Endothelial cell of umbilical vein (primary cell): ENCODE measurements at regions not wholly inside any gene's neighbourhood (a gene's known extent, or its start where the extent isn't known, plus 50 kb on each side); places are given as distances from the start of the nearest gene placed in this dataset.

Experiments
- BruUV-seq: library from RNA; stranded (reverse); fragments of 400-500 nt; replicated peaks from 2 replicates; lab custom pipeline; 2021; lab: Mats Ljungman, UMichigan
- CTCF ChIA-PET: fragments of 300-600, 350-600 bp; sonication (Branson Sonifier 250); formaldehyde crosslinking; loops from one replicate; lab custom pipeline; 2021; ENCODE audit warnings: antibody characterized with exemption, inconsistent platforms; lab: Charles Lee
- POLR2A ChIA-PET: fragments of 300-600, 350-600 bp; sonication (Branson Sonifier 250); formaldehyde crosslinking; loops from one replicate; lab custom pipeline; 2021; ENCODE audit warnings: antibody characterized with exemption, inconsistent platforms; lab: Charles Lee
- DNase-seq: peaks from one replicate; pipeline ENCODE4 v3.0.0-alpha.2; 2011; ENCODE audit warnings: low read depth, low spot score
- FAIRE-seq: peaks from 2 replicates; lab custom pipeline; 2011; peaks lifted over from hg19 to GRCh38; lab: Jason Lieb, UNC
- H2AFZ ChIP-seq: 2 replicates; pipeline ENCODE4 v1.6.0; 2012; ENCODE audit warnings: low read depth, low read length, control low read depth, inconsistent platforms
- H3K27ac ChIP-seq: 2 replicates; pipeline ENCODE4 v1.5.1; 2011; ENCODE audit warnings: low read depth, mild to moderate bottlenecking, control low read depth, low read length, moderate library complexity; ENCODE audit not compliant: insufficient read depth
- H3K27me3 ChIP-seq, 2 experiments: 2 replicates each; pipeline versions ENCODE4 v1.6.0 to v1.6.1; 2011; ENCODE audit warnings: low read length in 2 of 2, mixed read lengths in 1 of 2; ENCODE audit not compliant: control insufficient read depth in 2 of 2, insufficient read depth in 2 of 2
- H3K36me3 ChIP-seq, 2 experiments: 2 replicates in 1 of 2; 3 replicates in 1 of 2; pipeline ENCODE4 v1.5.1; 2011; ENCODE audit warnings: low read length in 2 of 2, mild to moderate bottlenecking in 1 of 2, moderate library complexity in 1 of 2; ENCODE audit not compliant: control insufficient read depth in 2 of 2, insufficient read depth in 2 of 2; ENCODE audit errors: extremely low read depth in 1 of 2
- H3K4me1 ChIP-seq: 3 replicates; pipeline ENCODE4 v1.5.1; 2011; ENCODE audit warnings: mild to moderate bottlenecking, low read length; ENCODE audit not compliant: control insufficient read depth, insufficient read depth; ENCODE audit errors: extremely low read depth
- H3K4me2 ChIP-seq: 2 replicates; pipeline ENCODE4 v1.6.1; 2011; ENCODE audit warnings: low read length, control low read depth, mixed read lengths; ENCODE audit not compliant: insufficient read depth
- H3K4me3 ChIP-seq, 3 experiments: fragments of 200-600 bp in 1 of 3; sonication (generic), shearing (Covaris generic) in 1 of 3; replicated peaks in 1 of 3; 2 replicates each; pipeline ENCODE4 v1.5.1; 2011 to 2016; ENCODE audit warnings: control low read depth in 3 of 3, low read length in 3 of 3, mild to moderate bottlenecking in 2 of 3, inconsistent platforms in 1 of 3, low read depth in 1 of 3, moderate library complexity in 1 of 3; ENCODE audit not compliant: insufficient read depth in 1 of 3
- H3K79me2 ChIP-seq: 2 replicates; pipeline ENCODE4 v1.6.0; 2012; ENCODE audit warnings: low read length, inconsistent platforms; ENCODE audit not compliant: control insufficient read depth, insufficient read depth
- H3K9ac ChIP-seq: replicated peaks from 2 replicates; pipeline ENCODE3; 2011; ENCODE audit warnings: low read length, control low read depth; ENCODE audit not compliant: insufficient read depth; ENCODE audit errors: extremely low read depth
- H3K9me1 ChIP-seq: replicated peaks from 3 replicates; pipeline ENCODE4 v1.6.0; 2011; ENCODE audit warnings: mild to moderate bottlenecking, low read length; ENCODE audit not compliant: control insufficient read depth, insufficient read depth; ENCODE audit errors: extremely low read depth
- H3K9me3 ChIP-seq: replicated peaks from 2 replicates; pipeline ENCODE4 v1.5.1; 2012; ENCODE audit warnings: low read length, inconsistent platforms; ENCODE audit not compliant: control insufficient read depth, insufficient read depth
- H4K20me1 ChIP-seq: replicated peaks from 2 replicates; pipeline ENCODE3; 2011; ENCODE audit warnings: mild to moderate bottlenecking, low read length; ENCODE audit not compliant: control insufficient read depth, insufficient read depth; ENCODE audit errors: extremely low read depth
- EZH2 ChIP-seq: IDR thresholded peaks from 2 replicates; pipeline ENCODE4 v1.6.1; 2012; ENCODE audit warnings: borderline replicate concordance, low read depth, mild to moderate bottlenecking, moderate library complexity, low read length, inconsistent platforms; ENCODE audit not compliant: severe bottlenecking
- FOS ChIP-seq: IDR thresholded peaks from 2 replicates; pipeline ENCODE4 v1.6.1; 2011; ENCODE audit warnings: mild to moderate bottlenecking, low read length, moderate library complexity, borderline replicate concordance; ENCODE audit not compliant: insufficient read depth
- GATA2 ChIP-seq: IDR thresholded peaks from 2 replicates; pipeline ENCODE4 v1.7.0; 2011; ENCODE audit warnings: low read depth, mild to moderate bottlenecking, moderate library complexity, mixed read lengths, low read length; ENCODE audit not compliant: insufficient read length, insufficient read depth
- JUN ChIP-seq: IDR thresholded peaks from 2 replicates; pipeline ENCODE4 v1.6.1; 2011; ENCODE audit warnings: borderline replicate concordance, low read depth; ENCODE audit not compliant: insufficient read length, insufficient read depth
- POLR2A ChIP-seq: IDR thresholded peaks from 2 replicates; pipeline ENCODE4 v1.6.1; 2012; ENCODE audit warnings: low read depth, mild to moderate bottlenecking, control low read depth, low read length
- POLR2AphosphoS5 ChIP-seq: IDR thresholded peaks from 2 replicates; pipeline ENCODE4 v1.6.1; 2012; ENCODE audit warnings: low read depth, mild to moderate bottlenecking, control low read depth, low read length, moderate library complexity; ENCODE audit not compliant: insufficient read depth
- dilution Hi-C: fragments of 300-500 bp; cut with MboI; formaldehyde crosslinking; loops from one replicate; pipeline ENCODE4 v1.15.0; 2019; ENCODE audit warnings: low sequenced_read_pairs; ENCODE audit not compliant: extremely low pct_ligation_motif_present
- intact Hi-C: fragments of 100-400 bp; cut with micrococcal nuclease; formaldehyde crosslinking; loops from one replicate; pipeline ENCODE4 v1.10.0; 2022
- TF ChIP-seq, protein P1 (sequence below): IDR thresholded peaks from 2 replicates; pipeline ENCODE4 v1.6.1; 2011; ENCODE audit not compliant: insufficient read depth, insufficient read length
- TF ChIP-seq, protein P2 (sequence below), 2 donors: IDR thresholded peaks; 1 replicate in 1 of 2; 2 replicates in 1 of 2; pipeline ENCODE4 v1.5.1; 2011; ENCODE audit warnings: low read length in 2 of 2, mild to moderate bottlenecking in 2 of 2, moderate library complexity in 2 of 2, control low read depth in 1 of 2, inconsistent platforms in 1 of 2, low read depth in 1 of 2; ENCODE audit not compliant: insufficient read depth in 1 of 2; ENCODE audit errors: extremely low read depth in 1 of 2

DNA sequence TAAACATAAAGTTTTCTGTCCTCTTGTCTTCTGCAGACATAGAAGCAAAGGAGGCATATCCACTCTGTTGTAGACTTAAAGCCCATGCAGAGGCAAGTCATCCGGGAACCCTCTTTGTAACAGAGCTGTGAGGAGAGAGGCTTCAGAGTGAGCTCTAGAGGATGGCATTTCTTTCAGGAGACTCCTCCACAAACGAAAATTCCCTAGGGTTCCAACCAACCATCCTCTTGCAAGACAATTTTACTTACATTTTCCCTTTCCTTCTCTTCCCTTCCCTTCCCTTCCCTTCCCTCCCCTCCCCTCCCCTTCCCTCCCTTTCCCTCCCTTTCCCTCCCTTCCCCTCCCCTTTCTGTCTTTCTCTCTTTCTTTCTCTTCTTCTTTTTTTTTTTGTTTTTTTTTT lies 446.3 kb upstream of the MAP2 start:
- Histone ChIP-seq H3K27me3 (no peaks in the 10 kb centered on the region), H2AFZ (no peak overlapping the region), H3K9me1 (no peaks in the 10 kb centered on the region), H3K4me2 (no peak overlapping the region), H3K4me3 (no peak overlapping the region), H3K27ac (no peak overlapping the region), H3K9me3 (no peaks in the 10 kb centered on the region), H3K9ac (no peak overlapping the region), H4K20me1 (no peaks in the 10 kb centered on the region), H3K36me3 (no peaks in the 10 kb centered on the region), H3K79me2 (no peaks in the 10 kb centered on the region), H3K4me1 (no peaks in the 10 kb centered on the region)
- BruUV-seq: no TSS peak
- dilution Hi-C loops (no loop called here), intact Hi-C loops (no loop called here)
- CTCF ChIA-PET: no interaction called here
- no peak for DNase-seq
- POLR2A ChIA-PET: no interaction called here
- TF ChIP-seq JUN (no peak), POLR2AphosphoS5 (no peak), EZH2 (no peak), GATA2 (no peak), FOS (no peak), POLR2A (no peak)
- TF ChIP-seq, protein P1, sequence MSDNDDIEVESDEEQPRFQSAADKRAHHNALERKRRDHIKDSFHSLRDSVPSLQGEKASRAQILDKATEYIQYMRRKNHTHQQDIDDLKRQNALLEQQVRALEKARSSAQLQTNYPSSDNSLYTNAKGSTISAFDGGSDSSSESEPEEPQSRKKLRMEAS: no peak
- TF ChIP-seq, protein P2, sequence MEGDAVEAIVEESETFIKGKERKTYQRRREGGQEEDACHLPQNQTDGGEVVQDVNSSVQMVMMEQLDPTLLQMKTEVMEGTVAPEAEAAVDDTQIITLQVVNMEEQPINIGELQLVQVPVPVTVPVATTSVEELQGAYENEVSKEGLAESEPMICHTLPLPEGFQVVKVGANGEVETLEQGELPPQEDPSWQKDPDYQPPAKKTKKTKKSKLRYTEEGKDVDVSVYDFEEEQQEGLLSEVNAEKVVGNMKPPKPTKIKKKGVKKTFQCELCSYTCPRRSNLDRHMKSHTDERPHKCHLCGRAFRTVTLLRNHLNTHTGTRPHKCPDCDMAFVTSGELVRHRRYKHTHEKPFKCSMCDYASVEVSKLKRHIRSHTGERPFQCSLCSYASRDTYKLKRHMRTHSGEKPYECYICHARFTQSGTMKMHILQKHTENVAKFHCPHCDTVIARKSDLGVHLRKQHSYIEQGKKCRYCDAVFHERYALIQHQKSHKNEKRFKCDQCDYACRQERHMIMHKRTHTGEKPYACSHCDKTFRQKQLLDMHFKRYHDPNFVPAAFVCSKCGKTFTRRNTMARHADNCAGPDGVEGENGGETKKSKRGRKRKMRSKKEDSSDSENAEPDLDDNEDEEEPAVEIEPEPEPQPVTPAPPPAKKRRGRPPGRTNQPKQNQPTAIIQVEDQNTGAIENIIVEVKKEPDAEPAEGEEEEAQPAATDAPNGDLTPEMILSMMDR (IDR thresholded peaks at IDR 0.05; ENCODE audit: extremely low read depth in 1 of 2, insufficient read depth in 1 of 2, low read depth in 1 of 2, low read length in 2 of 2): no peak
- FAIRE-seq: no peak
